GM19467 (cell line): ENCODE measurements at regions not wholly inside any gene's neighbourhood (a gene's known extent, or its start where the extent isn't known, plus 50 kb on each side); places are given as distances from the start of the nearest gene placed in this dataset.
"Not testable (repeated sequence)": the region's sequence is repeated elsewhere in the genome, so short reads cannot be mapped to it uniquely, and the experiment has no call there.

Experiments used
- ATAC-seq: cut with Tn5 transposase; IDR thresholded peaks from one replicate; pipeline ENCODE4 v1.9.1; 2021; ENCODE audit warnings: mild to moderate bottlenecking, moderate library complexity; ENCODE audit not compliant: unreplicated experiment

- ATAC-seq, result no peak
These were observed 82.8 kb upstream of the PARP8 start for GRCh38 chr5:50583621-50584020.

- ATAC-seq, result not testable (repeated sequence)
These were observed 78.0 kb upstream of the PARP8 start for GRCh38 chr5:50588471-50588870.

- not testable (repeated sequence) for ATAC-seq
These were observed 75.8 kb upstream of the PARP8 start for GRCh38 chr5:50590444-50591189.

- ATAC-seq, result not testable (repeated sequence)
These were observed 75.1 kb upstream of the PARP8 start for GRCh38 chr5:50591338-50591737.

GRCh38 chr5:50593681-50594080 is 72.8 kb upstream of the PARP8 start:
- no peak for ATAC-seq

- no peak for ATAC-seq
These were observed 71.2 kb upstream of the PARP8 start for GRCh38 chr5:50595199-50595598.

GRCh38 chr5:50601576-50601975 is 64.9 kb upstream of the PARP8 start:
- not testable (repeated sequence) for ATAC-seq

- no peak for ATAC-seq
These were observed 60.3 kb upstream of the PARP8 start for GRCh38 chr5:50606179-50606578.

- ATAC-seq, result not testable (repeated sequence)
These were observed 59.0 kb upstream of the PARP8 start for GRCh38 chr5:50607456-50607855.

GRCh38 chr5:50607953-50608705 is 58.3 kb upstream of the PARP8 start:
- not testable (repeated sequence) for ATAC-seq

- not testable (repeated sequence) for ATAC-seq
These were observed 53.4 kb upstream of the PARP8 start for GRCh38 chr5:50613057-50613456.
